T-helper 1 cell (primary cell): ENCODE measurements at regions not wholly inside any gene's neighbourhood (a gene's known extent, or its start where the extent isn't known, plus 50 kb on each side); places are given as distances from the start of the nearest gene placed in this dataset.
"Not testable (repeated sequence)": the region's sequence is repeated elsewhere in the genome, so short reads cannot be mapped to it uniquely, and the experiment has no call there.

Source experiments
- DNase-seq, 5 donors: peaks; one replicate each; pipeline ENCODE4 v3.0.0-alpha.2; 2012 to 2020

DNA sequence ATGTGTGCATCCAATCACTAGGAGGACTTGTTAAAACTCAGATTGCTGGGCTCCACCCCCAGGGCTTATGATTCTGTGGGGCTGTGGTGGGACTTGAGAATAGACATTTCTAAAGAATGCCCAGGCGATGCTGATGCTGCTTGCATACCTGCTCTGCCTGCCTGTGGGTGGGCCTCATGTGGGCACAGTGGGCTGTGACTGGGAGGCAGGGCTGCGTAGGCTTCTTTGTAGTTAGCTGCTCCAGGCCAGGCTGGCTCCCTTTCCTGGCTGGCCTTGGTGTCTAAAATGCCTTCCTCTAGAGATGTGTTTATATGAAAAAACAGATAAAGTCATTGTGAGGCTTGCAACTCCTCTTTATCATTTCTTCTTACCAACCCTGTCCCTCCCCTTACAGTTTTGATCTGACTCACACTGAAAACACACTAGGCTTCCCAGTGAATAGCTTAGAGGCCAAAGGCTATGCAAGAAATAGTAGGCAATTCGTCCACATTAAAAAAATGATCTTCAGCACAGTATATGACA, 495.5 kb upstream of the MAP3K7 start:
- no peak for DNase-seq

DNA sequence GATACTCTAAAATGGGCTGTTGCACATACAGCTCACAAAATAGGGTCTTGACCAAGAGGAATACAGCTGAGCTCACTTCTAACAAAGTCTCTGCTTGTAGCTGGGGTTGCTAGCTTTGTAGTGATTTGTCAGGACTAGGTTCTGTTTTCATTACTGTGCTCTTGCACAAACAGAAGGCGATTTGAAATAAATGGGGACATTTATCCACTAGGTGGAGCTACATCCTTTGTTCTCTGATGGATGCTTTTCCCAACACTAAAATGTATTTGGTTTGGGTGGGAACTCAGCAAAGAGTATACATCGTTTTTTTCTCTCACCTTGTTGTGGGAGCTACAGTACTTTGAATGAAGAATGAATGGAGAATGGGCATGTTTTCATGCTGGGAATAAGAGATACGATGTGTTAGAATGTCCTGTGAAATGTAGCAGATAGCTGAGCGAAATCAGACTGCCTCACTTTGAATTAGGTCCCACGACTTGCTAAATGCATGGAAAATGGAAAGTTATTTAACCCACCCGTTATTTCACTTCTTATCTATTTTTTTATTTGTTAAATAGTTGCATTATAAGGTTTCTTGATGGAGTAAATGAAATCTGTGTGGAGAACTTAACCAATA, 494.7 kb upstream of the MAP3K7 start:
- peak in 1 of 5 donors; percentile 16 for DNase-seq

- no peak for DNase-seq
These were observed 494.0 kb upstream of the MAP3K7 start for GRCh38 chr6:91080871-91081270.

GRCh38 chr6:91079969-91080368, 493.1 kb upstream of the MAP3K7 start:
- DNase-seq = no peak

DNA sequence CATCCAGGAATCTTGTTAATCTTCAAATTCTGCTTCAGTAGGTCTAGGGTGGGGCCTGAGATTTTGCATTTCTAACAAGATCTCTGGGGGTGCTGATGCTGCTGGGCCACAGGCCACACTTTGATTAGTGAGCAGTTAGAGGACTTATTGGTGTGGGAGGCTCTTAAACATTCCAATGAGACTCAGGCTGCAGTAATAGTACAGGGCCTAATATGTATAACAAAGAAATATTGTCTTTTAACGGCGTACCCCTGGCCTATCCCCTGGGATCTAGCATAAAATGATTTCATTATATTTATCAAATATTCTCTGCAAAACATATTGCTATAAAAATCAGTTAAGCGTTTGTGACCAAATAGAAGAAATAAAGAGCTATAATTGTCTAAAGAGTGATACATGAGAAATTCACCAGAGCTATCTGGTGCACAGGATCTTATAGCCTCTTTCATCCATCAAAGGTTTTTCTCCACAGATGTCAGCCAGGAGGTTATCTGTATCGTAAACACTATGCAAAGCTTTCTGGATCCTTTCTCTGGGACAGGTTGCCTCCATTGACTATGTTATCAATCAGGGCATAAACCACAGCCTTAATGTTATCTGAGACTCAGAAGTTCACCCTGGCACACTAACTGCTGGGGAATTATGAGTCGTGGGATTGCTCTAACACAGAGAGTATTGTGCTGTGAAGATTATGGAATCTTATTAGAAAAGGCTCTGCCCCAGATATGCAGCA, 488.5 kb upstream of the MAP3K7 start:
- DNase-seq = no peak

DNA sequence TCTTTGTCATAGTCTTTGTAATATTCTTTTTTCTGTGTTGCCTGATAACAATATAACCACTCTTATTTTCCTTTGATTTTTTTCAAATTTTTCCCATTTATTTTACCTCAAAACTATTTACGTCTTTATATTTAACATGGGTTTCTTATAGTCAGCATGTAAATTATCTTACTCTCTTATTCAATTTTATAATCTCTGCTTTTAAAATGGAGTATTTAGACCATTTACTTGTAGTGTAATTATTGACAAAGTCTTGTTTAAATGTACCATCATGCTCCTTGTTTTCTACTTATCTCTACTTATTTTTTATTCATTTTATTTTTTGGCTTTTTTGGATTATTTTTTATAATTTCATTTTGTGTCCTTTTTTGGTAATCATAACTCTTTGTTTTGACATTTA, 476.5 kb upstream of the MAP3K7 start:
- DNase-seq = no peak

DNA sequence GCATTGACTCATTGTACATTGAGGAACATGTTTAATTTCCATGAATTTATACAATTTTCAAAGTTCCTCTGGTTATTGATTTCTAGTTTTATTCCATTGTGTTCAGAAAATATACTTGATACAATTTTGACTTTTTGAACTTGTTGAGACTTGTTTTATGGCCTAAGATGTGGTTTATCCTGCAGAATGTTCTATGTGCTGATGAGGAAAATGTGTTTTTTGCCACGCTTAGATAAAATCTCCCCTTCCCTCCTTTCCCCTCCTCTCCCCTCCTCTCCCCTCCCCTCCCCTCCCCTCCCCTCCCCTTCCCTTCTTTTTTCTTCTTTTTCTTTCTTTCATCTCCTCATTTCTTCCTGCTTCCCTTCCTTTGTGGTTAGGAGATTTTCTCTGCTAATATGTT, 470.8 kb upstream of the MAP3K7 start:
- no peak for DNase-seq

- DNase-seq = no peak
These were observed 469.1 kb upstream of the MAP3K7 start for GRCh38 chr6:91055959-91056358.

DNA sequence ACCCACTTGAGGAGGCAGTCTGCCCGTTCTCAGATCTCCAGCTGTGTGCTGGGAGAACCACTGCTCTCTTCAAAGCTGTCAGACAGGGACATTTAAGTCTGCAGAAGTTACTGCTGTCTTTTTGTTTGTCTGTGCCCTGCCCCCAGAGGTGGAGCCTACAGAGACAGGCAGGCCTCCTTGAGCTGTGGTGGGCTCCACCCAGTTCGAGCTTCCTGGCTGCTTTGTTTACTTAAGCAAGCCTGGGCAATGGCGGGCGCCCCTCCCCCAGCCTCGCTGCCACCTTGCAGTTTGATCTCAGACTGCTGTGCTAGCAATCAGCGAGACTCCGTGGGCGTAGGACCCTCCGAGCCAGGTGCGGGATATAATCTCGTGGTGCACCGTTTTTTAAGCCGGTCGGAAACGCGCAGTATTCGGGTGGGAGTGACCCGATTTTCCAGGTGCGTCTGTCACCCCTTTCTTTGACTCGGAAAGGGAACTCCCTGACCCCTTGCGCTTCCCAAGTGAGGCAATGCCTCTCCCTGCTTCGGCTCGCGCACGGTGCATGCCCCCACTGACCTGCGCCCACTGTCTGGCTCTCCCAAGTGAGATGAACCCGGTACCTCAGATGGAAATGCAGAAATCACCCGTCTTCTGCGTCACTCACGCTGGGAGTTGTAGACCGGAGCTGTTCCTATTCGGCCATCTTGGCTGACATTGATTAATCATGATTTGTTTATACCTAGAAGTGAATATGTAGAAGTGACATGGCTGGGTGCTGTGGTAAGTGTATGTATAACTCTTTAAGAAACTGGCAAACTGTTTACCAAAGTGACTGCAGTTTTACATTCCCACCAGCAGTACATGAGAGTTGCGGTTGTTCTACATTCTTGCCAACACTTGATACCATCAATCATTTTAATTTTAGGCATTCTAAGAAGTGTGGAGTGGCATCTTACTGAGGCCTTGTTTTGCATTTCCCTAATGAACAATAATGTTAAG, 465.9 kb upstream of the MAP3K7 start:
- DNase-seq = not testable (repeated sequence)

- no peak for DNase-seq
These were observed 458.3 kb upstream of the MAP3K7 start for GRCh38 chr6:91045161-91045560.

GRCh38 chr6:91043751-91044150, 456.9 kb upstream of the MAP3K7 start:
- DNase-seq = no peak

DNA sequence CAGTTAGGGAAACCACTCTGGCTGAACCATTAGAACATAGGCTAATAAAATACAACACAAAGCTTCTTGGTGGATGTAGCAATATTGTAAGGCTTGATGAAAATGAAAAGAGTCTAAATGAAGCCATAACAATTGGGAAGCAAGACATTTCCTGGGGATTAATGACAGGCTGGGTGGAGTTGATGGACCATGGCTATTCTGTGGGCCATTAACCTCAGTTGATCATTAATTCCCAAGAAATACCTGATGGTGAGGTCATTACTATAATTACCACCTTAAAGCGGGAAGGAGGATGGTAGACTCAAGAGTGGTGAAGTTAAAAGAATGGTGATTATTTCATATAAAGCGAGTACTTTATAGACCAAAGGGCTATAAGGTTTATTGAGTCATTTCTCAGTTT, 455.8 kb upstream of the MAP3K7 start:
- DNase-seq = no peak

- no peak for DNase-seq
These were observed 447.1 kb upstream of the MAP3K7 start for GRCh38 chr6:91033964-91034363.

DNA sequence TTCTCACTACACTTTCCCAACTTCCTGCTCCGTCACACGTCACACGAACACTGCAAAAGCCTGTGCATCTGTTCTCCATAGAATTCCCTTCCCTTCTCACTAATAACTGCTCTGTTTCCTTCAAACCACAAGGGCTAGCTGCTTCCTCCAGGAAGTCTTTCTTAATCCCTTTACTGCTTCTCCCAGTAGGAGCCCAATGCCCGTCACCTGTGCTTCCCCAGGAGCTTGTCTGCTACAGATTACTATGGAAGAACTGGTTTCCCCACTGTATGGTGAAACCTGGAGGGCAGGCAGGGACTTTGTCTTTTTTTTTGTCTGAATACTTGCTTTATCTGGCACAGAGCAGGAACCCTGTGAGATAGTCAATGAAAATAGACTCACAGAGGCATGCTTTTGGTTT, 444.7 kb upstream of the MAP3K7 start:
- DNase-seq = no peak

GRCh38 chr6:91029211-91029610, 442.3 kb upstream of the MAP3K7 start:
- DNase-seq = no peak

DNA sequence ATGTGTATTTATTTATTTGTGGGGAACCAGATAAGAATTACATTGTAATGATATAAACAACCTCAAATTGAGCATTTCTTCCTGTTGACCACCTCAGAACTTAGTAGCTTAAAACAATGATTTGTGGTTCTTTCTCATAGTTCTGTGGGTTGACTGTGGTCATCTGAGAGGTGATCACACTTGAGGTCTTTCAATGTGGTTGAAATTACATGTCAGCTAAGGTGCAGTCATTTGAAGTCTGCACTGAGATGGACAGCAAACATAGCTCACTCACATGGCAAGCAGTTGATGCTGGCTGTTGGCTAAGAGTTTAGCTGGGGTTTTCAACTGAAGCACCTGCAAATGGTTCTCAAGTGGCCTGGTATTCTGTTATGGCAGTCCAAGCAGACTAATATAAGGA, 436.7 kb upstream of the MAP3K7 start:
- DNase-seq = no peak

DNA sequence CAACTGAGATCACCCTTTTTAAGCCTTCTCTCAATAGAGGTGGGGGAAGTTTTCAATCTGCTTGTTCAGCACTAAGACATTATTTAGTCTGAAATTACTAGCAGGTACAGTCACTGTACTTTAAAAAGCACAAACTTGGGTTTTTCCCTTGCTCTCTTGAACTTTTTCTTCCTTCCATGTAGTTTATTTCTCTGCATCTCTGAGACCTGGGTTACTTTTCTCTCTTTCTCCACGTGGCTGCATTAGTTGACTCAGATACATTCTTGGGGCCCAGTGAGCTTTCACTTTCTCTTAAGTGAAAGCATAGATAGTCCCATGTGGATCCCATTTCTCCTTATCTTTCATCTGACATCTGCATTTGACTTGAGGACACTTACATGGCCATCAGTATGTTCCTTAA, 433.9 kb upstream of the MAP3K7 start:
- no peak for DNase-seq

DNA sequence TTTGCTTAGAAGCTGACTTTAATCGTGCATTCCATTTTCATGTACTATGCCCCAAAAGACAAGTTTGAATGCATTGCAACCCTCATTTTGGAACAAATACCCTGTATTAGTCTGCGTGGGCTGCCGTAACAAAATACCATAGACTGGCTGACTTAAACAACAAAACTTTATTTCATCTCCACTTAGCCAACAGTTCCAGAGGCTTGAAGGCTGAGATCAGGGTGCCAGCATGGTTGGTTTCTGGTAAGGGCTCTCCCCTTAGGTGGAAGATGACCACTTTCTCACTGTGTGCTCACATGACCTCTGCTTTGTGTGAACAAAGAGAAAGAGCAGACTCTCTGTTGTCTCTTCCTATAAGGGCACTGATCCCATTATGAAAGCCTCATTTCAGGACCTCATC, 431.7 kb upstream of the MAP3K7 start:
- DNase-seq = no peak

- no peak for DNase-seq
These were observed 426.6 kb upstream of the MAP3K7 start for GRCh38 chr6:91013511-91013910.

DNA sequence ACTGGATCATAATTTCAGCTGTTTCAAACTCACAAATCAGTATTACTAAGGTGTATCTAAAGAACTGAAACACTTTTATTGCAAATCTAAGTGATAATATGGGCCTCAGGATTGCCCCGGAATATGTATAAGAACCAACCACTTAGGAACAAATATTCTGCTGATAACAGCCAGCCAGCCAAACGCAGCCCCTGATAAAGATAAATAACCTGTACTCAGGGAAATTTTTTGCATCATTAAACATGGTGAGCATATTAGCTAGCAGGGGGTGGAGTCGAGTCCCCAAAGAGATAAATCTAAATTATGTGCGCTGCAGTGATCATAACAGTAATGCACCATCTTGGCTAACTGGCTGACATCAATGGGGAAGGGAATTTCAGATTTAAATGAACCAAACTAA, 410.2 kb upstream of the MAP3K7 start:
- DNase-seq = no peak

- DNase-seq = no peak
These were observed 406.9 kb upstream of the MAP3K7 start for GRCh38 chr6:90993770-90994169.

DNA sequence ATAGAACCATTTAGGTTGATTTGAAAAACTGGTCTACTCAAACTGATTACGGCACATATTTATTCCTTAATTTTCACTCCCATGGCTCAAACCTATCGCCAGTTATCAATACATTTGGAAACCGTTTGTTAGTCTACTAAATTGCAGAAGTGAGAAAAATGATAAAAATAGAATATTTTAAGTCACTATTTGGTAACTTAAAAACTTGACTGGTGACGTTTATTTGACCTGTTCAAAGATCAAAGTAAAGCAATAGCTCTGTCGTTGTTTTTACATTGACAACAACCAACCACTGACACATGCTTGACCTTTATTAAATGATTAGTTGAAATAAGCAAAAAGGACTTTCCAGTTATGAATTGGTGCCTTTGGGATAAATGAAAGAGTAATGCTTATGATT, 402.9 kb upstream of the MAP3K7 start:
- DNase-seq = no peak

- no peak for DNase-seq
These were observed 397.2 kb upstream of the MAP3K7 start for GRCh38 chr6:90984066-90984465.
